ENCODE measurements at regions not wholly inside any gene's neighbourhood (a gene's known extent, or its start where the extent isn't known, plus 50 kb on each side); places are given as distances from the start of the nearest gene placed in this dataset.

DNA sequence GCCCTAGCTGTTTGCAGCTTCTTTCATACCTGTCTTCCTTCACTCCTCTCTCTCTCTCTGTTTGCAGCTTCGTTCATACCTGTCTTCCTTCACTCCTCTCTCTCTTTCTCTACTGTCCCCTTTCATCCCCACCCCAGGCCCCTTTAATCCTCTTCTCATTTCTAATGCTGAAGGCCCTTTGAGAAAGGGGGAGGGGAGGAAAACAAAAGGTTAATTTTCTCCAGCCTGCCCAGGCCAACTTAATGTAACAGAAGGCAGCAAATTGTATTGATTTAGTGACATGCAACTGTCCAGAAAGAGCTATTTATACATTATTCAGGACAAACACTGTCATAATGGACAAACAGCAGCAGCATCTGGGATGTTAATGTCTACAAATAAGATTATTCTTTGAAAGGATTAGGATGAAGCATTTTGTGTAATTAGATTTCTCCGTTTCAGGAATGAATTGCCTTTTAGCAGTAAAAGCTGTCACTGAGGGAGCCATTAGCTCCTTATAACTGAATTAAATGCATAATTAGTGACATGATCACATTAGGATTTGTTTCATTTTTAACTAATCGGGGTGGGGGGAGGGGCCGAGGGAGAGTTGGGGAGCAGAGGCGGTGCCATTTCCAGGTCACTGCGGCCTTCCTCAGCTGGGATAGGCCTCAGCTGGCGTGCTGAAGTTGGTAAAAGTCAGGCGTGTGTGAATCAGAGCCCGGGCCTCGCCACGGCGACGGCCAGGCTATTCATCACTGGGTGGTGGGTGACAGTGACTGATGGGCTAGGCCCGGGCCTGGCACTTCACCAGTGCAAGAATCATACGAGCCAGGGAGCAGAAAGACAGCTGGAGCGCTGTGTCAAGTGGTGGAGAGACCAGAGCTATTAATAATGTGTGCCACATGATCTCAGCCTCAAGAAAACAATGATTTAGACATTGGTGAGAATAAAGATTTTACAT is 174.5 kb downstream of the NKX6-1 start:
- TF ChIP-seq CHD1 (IDR thresholded peaks at IDR 0.05; ENCODE audit: low read depth, low read length) (no peak), POLR2A (IDR thresholded peaks at IDR 0.05; ENCODE audit: low read depth, low read length) (no peak)
- Histone ChIP-seq H3K4me3 (ENCODE audit: insufficient read depth, low read depth, low read length) (no peak overlapping the region), H3K18ac (ENCODE audit: low read depth, low read length) (no peak overlapping the region), H3K9me1 (ENCODE audit: insufficient read depth, low read length) (no peaks in the 10 kb centered on the region), H2AK5ac (ENCODE audit: low read depth, low read length) (no peak overlapping the region), H4K20me1 (ENCODE audit: insufficient read depth, low read length) (no peaks in the 10 kb centered on the region), H3K4ac (ENCODE audit: low read depth, low read length) (no peak overlapping the region), H4K8ac (ENCODE audit: low read depth in 2 of 2, low read length in 2 of 2) (no peak overlapping the region), H3K79me1 (ENCODE audit: low read depth in 1 of 2, low read length in 2 of 2) (no peaks in the 10 kb centered on the region), H3K9ac (ENCODE audit: low read depth, low read length) (no peak overlapping the region), H3K56ac (ENCODE audit: extremely low read depth, insufficient read depth, low read length) (no peak overlapping the region), H2BK120ac (ENCODE audit: low read depth, low read length) (no peak overlapping the region), H2BK5ac (ENCODE audit: low read depth, low read length, poor library complexity, severe bottlenecking) (no peak overlapping the region), H3K4me1 (ENCODE audit: control insufficient read depth, insufficient read depth, low read length) (no peaks in the 10 kb centered on the region), H2BK15ac (ENCODE audit: low read depth, low read length) (no peak overlapping the region), H3K27me3 (ENCODE audit: control insufficient read depth, insufficient read depth, low read length) (no peaks in the 10 kb centered on the region), H3K4me2 (ENCODE audit: low read depth, low read length) (no peak overlapping the region), H3K36me3 (ENCODE audit: control insufficient read depth, insufficient read depth, low read length) (no peaks in the 10 kb centered on the region), H3K27ac (ENCODE audit: insufficient read depth, low read length) (no peak overlapping the region), H4K5ac (ENCODE audit: low read depth, low read length) (no peak overlapping the region), H3K14ac (replicated peaks; ENCODE audit: low read depth, low read length) (no peak overlapping the region), H3K23ac (ENCODE audit: low read depth, low read length) (no peak overlapping the region), H4K91ac (ENCODE audit: insufficient read depth, low read depth, low read length) (no peak overlapping the region), H3K9me3 (ENCODE audit: control insufficient read depth, insufficient read depth, low read length) (no peaks in the 10 kb centered on the region), H2AK9ac (replicated peaks; ENCODE audit: low read depth, low read length, poor library complexity) (no peak overlapping the region), H2BK20ac (ENCODE audit: low read depth, low read length) (no peak overlapping the region), H2AFZ (replicated peaks; ENCODE audit: low read length, poor library complexity) (no peak overlapping the region)
- dilution Hi-C loops (cut with HindIII; ENCODE audit: low sequenced_read_pairs, unreplicated experiment) = no loop called here
- in situ Hi-C loops (cut with MboI; ENCODE audit: low sequenced_read_pairs) = no loop called here
- DNase-seq (no peak), ATAC-seq (ENCODE audit: low read depth) (no peak)
- POLR2A ChIA-PET (ENCODE audit: unreplicated experiment) = no interaction called here
- no TSS peak for BruUV-seq (replicated peaks)
- WGBS, 2 experiments (ENCODE audit: extremely low coverage in 2 of 2, insufficient read length in 1 of 2) = 2% methylated on average over 8 of the region's 16 CpGs; no CpG with 5 or more reads in 1 of the 2 experiments
- intact Hi-C loops (cut with micrococcal nuclease) = no loop called here
- CTCF ChIA-PET = no interaction called here

Measured in IMR-90 (cell line).